GM12878 (cell line): ENCODE measurements at regions not wholly inside any gene's neighbourhood (a gene's known extent, or its start where the extent isn't known, plus 50 kb on each side); places are given as distances from the start of the nearest gene placed in this dataset.

ENCODE experiments used
- ATAC-seq: fragments of 200-7000 bp; cut with Tn5 transposase; 3 replicates; pipeline ENCODE4 v1.9.1; 2020; ENCODE audit warnings: mild to moderate bottlenecking, moderate library complexity
- BruUV-seq: library from RNA; stranded (reverse); fragments of 400-500 nt; replicated peaks from 2 replicates; lab custom pipeline; 2021; lab: Mats Ljungman, UMichigan
- CTCF ChIA-PET: fragments of 300-600 bp; sonication (Branson Sonifier 250); formaldehyde crosslinking; extraction: SDS; loops from one replicate; lab custom pipeline; 2021; ENCODE audit warnings: inconsistent platforms; lab: Yijun Ruan, JAX
- POLR2A ChIA-PET: fragments of 350-600 bp; formaldehyde crosslinking; extraction: SDS; loops from one replicate; lab custom pipeline; 2021; ENCODE audit warnings: inconsistent platforms; lab: Charles Lee
- RAD21 ChIA-PET: fragments of 300-600 bp; sonication (Branson Sonifier 250); formaldehyde crosslinking; loops from one replicate; lab custom pipeline; 2023; ENCODE audit warnings: antibody characterized with exemption; ENCODE audit not compliant: unreplicated experiment; lab: Charles Lee
- SMC1A ChIA-PET: fragments of 300-600 bp; sonication (Branson Sonifier 250); formaldehyde crosslinking; loops from one replicate; lab custom pipeline; 2023; ENCODE audit not compliant: unreplicated experiment, uncharacterized antibody; lab: Charles Lee
- DNase-seq: peaks from one replicate; pipeline ENCODE4 v3.0.0-alpha.2; 2011; ENCODE audit warnings: low read depth, low spot score
- FAIRE-seq: peaks from 3 replicates; lab custom pipeline; 2011; peaks lifted over from hg19 to GRCh38; lab: Jason Lieb, UNC
- H2AFZ ChIP-seq: 2 replicates; pipeline ENCODE4 v1.6.0; 2011; ENCODE audit warnings: low read depth, low read length, control low read depth; ENCODE audit not compliant: control insufficient read depth
- H3K27ac ChIP-seq: 2 replicates; pipeline ENCODE4 v1.5.1; 2011; ENCODE audit warnings: control low read depth; ENCODE audit not compliant: control insufficient read depth, insufficient read depth
- H3K27me3 ChIP-seq, 2 experiments: replicated peaks in 1 of 2; 2 replicates each; pipeline versions ENCODE4 v1.6.0 to v1.6.1; 2011; ENCODE audit warnings: low read length in 1 of 2; ENCODE audit not compliant: control insufficient read depth in 2 of 2, insufficient read depth in 2 of 2
- H3K36me3 ChIP-seq, 2 experiments: 2 replicates each; pipeline ENCODE4 v1.5.1; 2011; ENCODE audit warnings: low read length in 1 of 2; ENCODE audit not compliant: control insufficient read depth in 2 of 2, insufficient read depth in 2 of 2
- H3K4me1 ChIP-seq: 2 replicates; pipeline ENCODE4 v1.6.1; 2011; ENCODE audit warnings: mild to moderate bottlenecking, low read length, moderate library complexity, mixed read lengths; ENCODE audit not compliant: control insufficient read depth, insufficient read depth
- H3K4me2 ChIP-seq: 2 replicates; pipeline ENCODE4 v1.6.0; 2011; ENCODE audit warnings: control low read depth; ENCODE audit not compliant: control insufficient read depth, insufficient read depth
- H3K4me3 ChIP-seq: fragments of 200-600 bp; sonication (generic); 2 replicates; pipeline ENCODE4 v1.5.1; 2016
- H3K79me2 ChIP-seq: 2 replicates; pipeline ENCODE4 v1.6.0; 2011; ENCODE audit warnings: low read length; ENCODE audit not compliant: control insufficient read depth, insufficient read depth
- H3K9ac ChIP-seq: 2 replicates; pipeline ENCODE4 v1.8.0; 2011; ENCODE audit warnings: low read length, control low read depth, mixed read lengths; ENCODE audit not compliant: control insufficient read depth, insufficient read depth
- H3K9me3 ChIP-seq: replicated peaks from 3 replicates; pipeline ENCODE4 v1.5.1; 2011; ENCODE audit warnings: mild to moderate bottlenecking, low read length; ENCODE audit not compliant: control insufficient read depth, insufficient read depth
- H4K20me1 ChIP-seq: 2 replicates; pipeline ENCODE4 v1.6.0; 2011; ENCODE audit not compliant: control insufficient read depth, insufficient read depth
- BCLAF1 ChIP-seq: fragments of 450-650 bp; IDR thresholded peaks from 2 replicates; pipeline ENCODE4 v1.6.1; 2017; ENCODE audit warnings: antibody characterized with exemption, mild to moderate bottlenecking, moderate library complexity
- CBX3 ChIP-seq: fragments of 200-600 bp; sonication (generic); IDR thresholded peaks from 2 replicates; pipeline ENCODE4 v1.6.1; 2016; ENCODE audit warnings: low read depth, borderline replicate concordance
- CHD4 ChIP-seq: fragments of 200-600 bp; sonication (generic); IDR thresholded peaks from 2 replicates; pipeline ENCODE4 v1.6.1; 2016; ENCODE audit warnings: mild to moderate bottlenecking
- FOS ChIP-seq: IDR thresholded peaks from 3 replicates; pipeline ENCODE4 v1.6.1; 2011; ENCODE audit warnings: borderline replicate concordance; ENCODE audit not compliant: insufficient read length; ENCODE audit errors: extremely low read depth
- IRF3 ChIP-seq: fragments of 450-650 bp; IDR thresholded peaks from 2 replicates; pipeline ENCODE4 v1.6.1; 2014; ENCODE audit warnings: mild to moderate bottlenecking
- MTA3 ChIP-seq: IDR thresholded peaks from 2 replicates; pipeline ENCODE4 v1.6.1; 2012; ENCODE audit warnings: low read length, inconsistent platforms, borderline replicate concordance
- NR2F1 ChIP-seq: fragments of 450-650 bp; conservative IDR thresholded peaks from 2 replicates; pipeline ENCODE4 v1.6.1; 2017; ENCODE audit warnings: mild to moderate bottlenecking
- POU2F2 ChIP-seq: IDR thresholded peaks from 3 replicates; pipeline ENCODE4 v1.6.1; 2011; ENCODE audit warnings: low read depth, mild to moderate bottlenecking, low read length, borderline replicate concordance
- RBBP5 ChIP-seq: fragments of 200-600 bp; sonication (generic); conservative IDR thresholded peaks from 2 replicates; pipeline ENCODE4 v1.6.1; 2016
- RELB ChIP-seq: fragments of 450-650 bp; IDR thresholded peaks from 2 replicates; pipeline ENCODE4 v1.6.1; 2017; ENCODE audit warnings: low read depth, mild to moderate bottlenecking, moderate library complexity
- SMAD5 ChIP-seq: IDR thresholded peaks from 2 replicates; pipeline ENCODE4 v1.6.1; 2016; ENCODE audit warnings: antibody characterized with exemption, low read depth
- SMC3 ChIP-seq: IDR thresholded peaks from 2 replicates; pipeline ENCODE4 v1.6.1; 2011; ENCODE audit warnings: low read length, improper control_type of control experiment, borderline replicate concordance
- ZZZ3 ChIP-seq: IDR thresholded peaks from 2 replicates; pipeline ENCODE4 v1.6.1; 2011; ENCODE audit warnings: low read depth; ENCODE audit not compliant: control insufficient read depth, insufficient read length
- WGBS: methylation state at CpG from one replicate; pipeline ENCODE4 v1.1.6; 2016; ENCODE audit warnings: low lambda C conversion rate; ENCODE audit not compliant: insufficient replicate concordance, insufficient coverage; ENCODE audit errors: missing lambda C conversion rate; 5-methylcytosine and 5-hydroxymethylcytosine counted together
- in situ Hi-C: fragments of 300-500 bp; cut with MboI; formaldehyde crosslinking; loops from 9 replicates; pipeline ENCODE4 v1.14.3; 2018; ENCODE audit warnings: mixed read lengths
- intact Hi-C: fragments of 100-400 bp; cut with micrococcal nuclease; formaldehyde crosslinking; loops from one replicate; pipeline ENCODE4 v1.14.2; 2022; ENCODE audit not compliant: unreplicated experiment

- H3K9me3 ChIP-seq: no peaks in the 10 kb centered on the region
- no peaks in the 10 kb centered on the region for H3K4me1 ChIP-seq
- no peak overlapping the region for H3K4me3 ChIP-seq
- CTCF ChIA-PET: no interaction called here
- no peak for TF ChIP-seq BCLAF1
- TF ChIP-seq RBBP5: no peak
- TF ChIP-seq, all 136 proteins: peak for 0
- RAD21 ChIA-PET: no interaction called here
- POLR2A ChIA-PET: no interaction called here
- no peak overlapping the region for H3K9ac ChIP-seq
- H3K27ac ChIP-seq: no peak overlapping the region
- DNase-seq: no peak
- 4% methylated on average over 2 of the region's 2 CpGs for WGBS
- no peaks in the 10 kb centered on the region for H3K79me2 ChIP-seq
- no peaks in the 10 kb centered on the region for H3K27me3 ChIP-seq
- H4K20me1 ChIP-seq: no peaks in the 10 kb centered on the region
- intact Hi-C loops (no loop called here), in situ Hi-C loops (no loop called here)
- no TSS peak for BruUV-seq
- FAIRE-seq: no peak
- SMC1A ChIA-PET: no interaction called here
- no peaks in the 10 kb centered on the region for H3K36me3 ChIP-seq
- no peak for ATAC-seq
- no peak overlapping the region for H3K4me2 ChIP-seq
- H2AFZ ChIP-seq: no peak overlapping the region
Measured at GRCh38 chr2:188050726-188051125, 240.9 kb upstream of the GULP1 start.

- CTCF ChIA-PET: no interaction called here
- H3K79me2 ChIP-seq: no peaks in the 10 kb centered on the region
- no TSS peak for BruUV-seq
- TF ChIP-seq CBX3: no peak
- TF ChIP-seq IRF3: no peak
- TF ChIP-seq POU2F2: no peak
- TF ChIP-seq NR2F1: no peak
- no peak for TF ChIP-seq ZZZ3
- TF ChIP-seq SMC3: no peak
- no peak for TF ChIP-seq MTA3
- no peak for TF ChIP-seq CHD4
- TF ChIP-seq SMAD5: no peak
- no peak for TF ChIP-seq RELB
- TF ChIP-seq FOS: no peak
Measured at GRCh38 chr2:188051706-188052105, 240.0 kb upstream of the GULP1 start.

More at GRCh38 chr2:188051706-188052105, 240.0 kb upstream of the GULP1 start:
- H3K4me1 ChIP-seq: no peaks in the 10 kb centered on the region
- H3K27me3 ChIP-seq: no peaks in the 10 kb centered on the region
- WGBS: 50% methylated on average over 1 of the region's 1 CpG
- no peak overlapping the region for H3K4me3 ChIP-seq
- H3K9me3 ChIP-seq: no peaks in the 10 kb centered on the region
- no peak for DNase-seq
- no peak for FAIRE-seq
- no peak overlapping the region for H2AFZ ChIP-seq
- SMC1A ChIA-PET: interaction anchor here (0.6 to 0.7 kb wide), 3 partner anchors 272 to 526 kb away, joined by 3 to 4 read pairs (median 3); no protein-coding TSS in a partner anchor
- H3K36me3 ChIP-seq: no peaks in the 10 kb centered on the region
- H4K20me1 ChIP-seq: no peaks in the 10 kb centered on the region
- POLR2A ChIA-PET: no interaction called here
- H3K9ac ChIP-seq: no peak overlapping the region
- in situ Hi-C loops (no loop called here), intact Hi-C loops (no loop called here)
- no peak for ATAC-seq
- H3K4me2 ChIP-seq: no peak overlapping the region
- no peak overlapping the region for H3K27ac ChIP-seq
- RAD21 ChIA-PET: no interaction called here
